CD4-positive, alpha-beta memory T cell (primary cell): ENCODE measurements at regions not wholly inside any gene's neighbourhood (a gene's known extent, or its start where the extent isn't known, plus 50 kb on each side); places are given as distances from the start of the nearest gene placed in this dataset.

ENCODE experiments used
- CTCF ChIA-PET: fragments of 350-600 bp; sonication (Branson Sonifier 250); formaldehyde crosslinking; loops from one replicate; lab custom pipeline; 2021; ENCODE audit warnings: inconsistent platforms; ENCODE audit not compliant: partially characterized antibody; lab: Charles Lee
- POLR2A ChIA-PET: fragments of 350-600 bp; sonication (Branson Sonifier 250); formaldehyde crosslinking; loops from one replicate; lab custom pipeline; 2021; ENCODE audit not compliant: partially characterized antibody; lab: Charles Lee
- DNase-seq, 5 donors: peaks; one replicate each; pipeline versions ENCODE4 v3.0.0 to v3.0.0-alpha.2; 2020 to 2022; ENCODE audit warnings: mixed read lengths in 1 of 5
- H3K27ac ChIP-seq: one replicate; pipeline ENCODE4 v1.7.0; 2013; ENCODE audit warnings: low read depth, low read length
- H3K27me3 ChIP-seq: 2 replicates; pipeline ENCODE4 v1.7.0; 2013; ENCODE audit warnings: mild to moderate bottlenecking, low read length, moderate library complexity; ENCODE audit not compliant: insufficient read depth
- H3K36me3 ChIP-seq: 2 replicates; pipeline ENCODE4 v1.7.0; 2013; ENCODE audit warnings: mild to moderate bottlenecking, low read length, moderate library complexity; ENCODE audit not compliant: insufficient read depth
- H3K4me1 ChIP-seq: 2 replicates; pipeline ENCODE4 v1.7.0; 2013; ENCODE audit warnings: mild to moderate bottlenecking, low read length, moderate library complexity; ENCODE audit not compliant: insufficient read depth
- H3K4me3 ChIP-seq, 2 donors: one replicate each; pipeline ENCODE4 v1.7.0; 2013; ENCODE audit warnings: low read length in 2 of 2, mild to moderate bottlenecking in 1 of 2
- H3K9me3 ChIP-seq, 2 donors: one replicate each; pipeline ENCODE4 v1.7.0; 2013; ENCODE audit warnings: low read length in 2 of 2, control low read depth in 1 of 2; ENCODE audit not compliant: control insufficient read depth in 1 of 2
- H3K27ac Mint-ChIP-seq, 7 donors: one replicate each; pipeline ENCODE4 v1.8.0; 2020 to 2021; ENCODE audit warnings: mixed read lengths in 7 of 7, mild to moderate bottlenecking in 6 of 7, inconsistent platforms in 3 of 7, moderate library complexity in 3 of 7
- H3K27me3 Mint-ChIP-seq, 2 donors: one replicate each; pipeline ENCODE4 v1.8.0; 2020 to 2021; ENCODE audit warnings: mixed read lengths in 2 of 2
- H3K36me3 Mint-ChIP-seq, 2 donors: one replicate each; pipeline ENCODE4 v1.8.0; 2020 to 2021; ENCODE audit warnings: mixed read lengths in 2 of 2, inconsistent platforms in 1 of 2, mild to moderate bottlenecking in 1 of 2
- H3K4me1 Mint-ChIP-seq, 4 donors: one replicate each; pipeline ENCODE4 v1.8.0; 2020 to 2021; ENCODE audit warnings: mixed read lengths in 4 of 4, mild to moderate bottlenecking in 1 of 4
- H3K4me3 Mint-ChIP-seq, 8 donors: one replicate each; pipeline ENCODE4 v1.8.0; 2020 to 2021; ENCODE audit warnings: mixed read lengths in 8 of 8, mild to moderate bottlenecking in 7 of 8, moderate library complexity in 6 of 8, inconsistent platforms in 3 of 8
- H3K9me3 Mint-ChIP-seq, 8 donors: one replicate each; pipeline ENCODE4 v1.8.0; 2020 to 2021; ENCODE audit warnings: mixed read lengths in 8 of 8, mild to moderate bottlenecking in 5 of 8, inconsistent platforms in 3 of 8, moderate library complexity in 1 of 8
- intact Hi-C: fragments of 100-400 bp; cut with micrococcal nuclease; formaldehyde crosslinking; loops from one replicate; pipeline ENCODE4 v1.15.1; 2023

GRCh38 chr3:117647435-117647834 is 937.9 kb downstream of the TUSC7 start:
- Mint-ChIP-seq H3K36me3 (no peaks in the 10 kb centered on the region), H3K4me1 (no peaks in the 10 kb centered on the region), H3K9me3 (peaks cover 0 to 14% (median 3%) of the 10 kb centered on the region in 8 donors), H3K4me3 (no peak overlapping the region), H3K27me3 (no peaks in the 10 kb centered on the region), H3K27ac (no peak overlapping the region)
- H3K36me3 ChIP-seq = no peaks in the 10 kb centered on the region
- DNase-seq = no peak
- no peaks in the 10 kb centered on the region for H3K27me3 ChIP-seq
- no peaks in the 10 kb centered on the region for H3K9me3 ChIP-seq
- ChIA-PET POLR2A (no interaction called here), CTCF (no interaction called here)
- H3K27ac ChIP-seq = no peak overlapping the region
- intact Hi-C loops = no loop called here
- no peaks in the 10 kb centered on the region for H3K4me1 ChIP-seq
- H3K4me3 ChIP-seq = no peak overlapping the region

GRCh38 chr3:117651246-117651645 is 941.7 kb downstream of the TUSC7 start:
- Histone ChIP-seq H3K4me1 (no peaks in the 10 kb centered on the region), H3K4me3 (no peak overlapping the region), H3K27me3 (no peaks in the 10 kb centered on the region), H3K9me3 (no peaks in the 10 kb centered on the region), H3K27ac (no peak overlapping the region), H3K36me3 (no peaks in the 10 kb centered on the region)
- CTCF ChIA-PET = no interaction called here
- Mint-ChIP-seq H3K27ac (no peak overlapping the region), H3K27me3 (no peaks in the 10 kb centered on the region), H3K4me1 (no peaks in the 10 kb centered on the region), H3K36me3 (no peaks in the 10 kb centered on the region), H3K9me3 (peaks cover 0 to 5% (median 0%) of the 10 kb centered on the region in 8 donors), H3K4me3 (no peak overlapping the region)
- POLR2A ChIA-PET = no interaction called here
- intact Hi-C loops = no loop called here
- DNase-seq = no peak

- H3K27ac Mint-ChIP-seq = no peak overlapping the region
- H3K4me1 Mint-ChIP-seq = no peaks in the 10 kb centered on the region
Observed at GRCh38 chr3:117656391-117656790, 946.8 kb downstream of the TUSC7 start.

GRCh38 chr3:117657278-117657677 is 947.7 kb downstream of the TUSC7 start:
- no peaks in the 10 kb centered on the region for H3K4me1 Mint-ChIP-seq
- no peaks in the 10 kb centered on the region for H3K36me3 ChIP-seq
- no peak overlapping the region for H3K27ac Mint-ChIP-seq
- H3K27me3 Mint-ChIP-seq = no peaks in the 10 kb centered on the region
- no peak overlapping the region for H3K27ac ChIP-seq
- H3K27me3 ChIP-seq = no peaks in the 10 kb centered on the region
- no peaks in the 10 kb centered on the region for H3K36me3 Mint-ChIP-seq
- CTCF ChIA-PET = no interaction called here
- POLR2A ChIA-PET = no interaction called here
- DNase-seq = no peak
- intact Hi-C loops = no loop called here
- H3K9me3 Mint-ChIP-seq = peaks cover 0 to 5% (median 0%) of the 10 kb centered on the region in 8 donors
- no peak overlapping the region for H3K4me3 ChIP-seq
- H3K9me3 ChIP-seq = no peaks in the 10 kb centered on the region
- no peaks in the 10 kb centered on the region for H3K4me1 ChIP-seq
- H3K4me3 Mint-ChIP-seq = no peak overlapping the region

More at GRCh38 chr3:117656391-117656790, 946.8 kb downstream of the TUSC7 start:
- DNase-seq = no peak
- H3K27me3 Mint-ChIP-seq = no peaks in the 10 kb centered on the region
- H3K27ac ChIP-seq = no peak overlapping the region
- intact Hi-C loops = no loop called here
- H3K9me3 ChIP-seq = no peaks in the 10 kb centered on the region
- ChIA-PET CTCF (no interaction called here), POLR2A (no interaction called here)
- peaks cover 0 to 5% (median 0%) of the 10 kb centered on the region in 8 donors for H3K9me3 Mint-ChIP-seq
- H3K36me3 ChIP-seq = no peaks in the 10 kb centered on the region
- no peak overlapping the region for H3K4me3 ChIP-seq
- H3K27me3 ChIP-seq = no peaks in the 10 kb centered on the region
- H3K4me3 Mint-ChIP-seq = no peak overlapping the region
- H3K4me1 ChIP-seq = no peaks in the 10 kb centered on the region
- no peaks in the 10 kb centered on the region for H3K36me3 Mint-ChIP-seq

GRCh38 chr3:117660941-117661817 is 951.6 kb downstream of the TUSC7 start:
- no peaks in the 10 kb centered on the region for H3K27me3 ChIP-seq
- H3K36me3 ChIP-seq = no peaks in the 10 kb centered on the region
- Mint-ChIP-seq H3K4me1 (no peaks in the 10 kb centered on the region), H3K27me3 (no peaks in the 10 kb centered on the region), H3K27ac (no peak overlapping the region), H3K9me3 (peaks cover 0 to 11% (median 2%) of the 10 kb centered on the region in 8 donors), H3K36me3 (no peaks in the 10 kb centered on the region), H3K4me3 (no peak overlapping the region)
- no peaks in the 10 kb centered on the region for H3K4me1 ChIP-seq
- ChIA-PET CTCF (no interaction called here), POLR2A (no interaction called here)
- intact Hi-C loops = no loop called here
- DNase-seq = no peak
- no peak overlapping the region for H3K27ac ChIP-seq
- H3K4me3 ChIP-seq = no peak overlapping the region
- no peaks in the 10 kb centered on the region for H3K9me3 ChIP-seq

- no peaks in the 10 kb centered on the region for H3K36me3 ChIP-seq
Observed at GRCh38 chr3:117661818-117662095, 952.2 kb downstream of the TUSC7 start.

GRCh38 chr3:117665296-117665695 is 955.7 kb downstream of the TUSC7 start:
- no peaks in the 10 kb centered on the region for H3K27me3 ChIP-seq
- H3K4me1 Mint-ChIP-seq = no peaks in the 10 kb centered on the region
- H3K27ac ChIP-seq = no peak overlapping the region
- H3K4me3 ChIP-seq = no peak overlapping the region
- no peaks in the 10 kb centered on the region for H3K27me3 Mint-ChIP-seq
- DNase-seq = no peak
- H3K36me3 Mint-ChIP-seq = no peaks in the 10 kb centered on the region
- CTCF ChIA-PET = no interaction called here
- no peaks in the 10 kb centered on the region for H3K36me3 ChIP-seq
- no peak overlapping the region for H3K27ac Mint-ChIP-seq
- H3K4me1 ChIP-seq = no peaks in the 10 kb centered on the region
- no peaks in the 10 kb centered on the region for H3K9me3 ChIP-seq
- H3K4me3 Mint-ChIP-seq = no peak overlapping the region
- POLR2A ChIA-PET = no interaction called here
- intact Hi-C loops = no loop called here
- peaks cover 0 to 14% (median 5%) of the 10 kb centered on the region in 8 donors for H3K9me3 Mint-ChIP-seq

More at GRCh38 chr3:117661818-117662095, 952.2 kb downstream of the TUSC7 start:
- peaks cover 0 to 11% (median 2%) of the 10 kb centered on the region in 8 donors for H3K9me3 Mint-ChIP-seq
- H3K4me1 Mint-ChIP-seq = no peaks in the 10 kb centered on the region
- H3K4me3 Mint-ChIP-seq = no peak overlapping the region
- intact Hi-C loops = no loop called here
- H3K4me1 ChIP-seq = no peaks in the 10 kb centered on the region
- H3K27me3 ChIP-seq = no peaks in the 10 kb centered on the region
- no peak for DNase-seq
- H3K27me3 Mint-ChIP-seq = no peaks in the 10 kb centered on the region
- H3K36me3 Mint-ChIP-seq = no peaks in the 10 kb centered on the region
- H3K4me3 ChIP-seq = no peak overlapping the region
- H3K27ac Mint-ChIP-seq = no peak overlapping the region
- CTCF ChIA-PET = no interaction called here
- H3K27ac ChIP-seq = no peak overlapping the region
- H3K9me3 ChIP-seq = no peaks in the 10 kb centered on the region
- POLR2A ChIA-PET = no interaction called here
